ENCODE measurements at regions not wholly inside any gene's neighbourhood (a gene's known extent, or its start where the extent isn't known, plus 50 kb on each side); places are given as distances from the start of the nearest gene placed in this dataset.

DNA sequence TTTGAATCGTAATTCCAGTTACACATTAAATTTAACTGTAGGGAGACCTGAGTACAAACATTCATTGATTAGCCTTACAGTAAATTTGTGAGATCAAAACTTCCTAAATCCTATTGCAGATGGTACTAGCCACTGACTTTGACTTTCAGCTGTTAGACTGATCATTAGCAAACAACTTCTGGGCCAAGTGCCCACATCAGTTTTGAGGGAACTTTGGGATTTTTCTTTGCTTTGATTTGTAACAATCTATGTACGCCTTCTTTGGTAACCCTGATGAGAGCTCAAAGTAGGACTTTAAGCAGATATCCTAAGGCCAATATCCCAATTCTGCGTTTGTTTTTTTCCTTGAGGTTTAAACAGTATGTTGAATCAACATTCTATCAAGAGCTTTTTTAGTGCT, 131.5 kb downstream of the DLEU7 start:
- H3K9me3 Mint-ChIP-seq (ENCODE audit: insufficient read depth), result no peaks in the 10 kb centered on the region
- H3K4me2 ChIP-seq (replicated peaks; ENCODE audit: low read depth, low read length, poor library complexity, severe bottlenecking), result no peak overlapping the region
- WGBS (ENCODE audit: insufficient coverage), result no CpG with 5 or more reads among the region's 3 CpGs
- ChIA-PET POLR2A (interaction anchor here (0.6 kb wide), 1 partner anchor 1736 kb away, joined by 4 read pairs; no protein-coding TSS in a partner anchor), CTCF (interaction anchor here (0.8 kb wide), 1 partner anchor 10 kb away, joined by 3 read pairs; no protein-coding TSS in a partner anchor)
- intact Hi-C loops (cut with micrococcal nuclease), result loop anchor here (10.0 kb wide), 1 partner anchor 53 kb away; no protein-coding TSS in a partner anchor
- ATAC-seq (ENCODE audit: low read depth) (no peak), DNase-seq (no peak)
- peaks cover 34 to 48% of the 10 kb centered on the region in 2 donors for H3K4me1 ChIP-seq (ENCODE audit: control insufficient read depth in 2 of 2, insufficient read depth in 2 of 2, low read length in 2 of 2)
- H3K4me3 ChIP-seq (ENCODE audit: control extremely low read depth in 1 of 5, extremely low read depth in 1 of 5, insufficient read depth in 1 of 5, low read depth in 2 of 5, low read length in 4 of 5), result no peak overlapping the region
- H3K27me3 ChIP-seq (replicated peaks in 1 of 4; ENCODE audit: control extremely low read depth in 1 of 4, control insufficient read depth in 3 of 4, insufficient read depth in 4 of 4, low read length in 3 of 4), result no peaks in the 10 kb centered on the region
- no peak overlapping the region for H3K4me3 Mint-ChIP-seq
- TF ChIP-seq EZH2 (IDR thresholded peaks at IDR 0.05; ENCODE audit: borderline replicate concordance, insufficient read depth, low read depth, low read length, poor library complexity, severe bottlenecking), result no peak
- TF ChIP-seq CTCF (IDR thresholded peaks at IDR 0.05), result no peak
- H3K4me1 Mint-ChIP-seq, result peaks cover 51% of the 10 kb centered on the region
- no peaks in the 10 kb centered on the region for H3K79me2 ChIP-seq (ENCODE audit: control insufficient read depth, insufficient read depth, low read length)
- no peaks in the 10 kb centered on the region for H3K27me3 Mint-ChIP-seq
- H3K36me3 ChIP-seq (replicated peaks in 1 of 2; ENCODE audit: control extremely low read depth in 1 of 2, control insufficient read depth in 1 of 2, extremely low read depth in 1 of 2, insufficient read depth in 2 of 2, low read length in 1 of 2), result no peaks in the 10 kb centered on the region
- H2AFZ ChIP-seq (ENCODE audit: insufficient read depth, low read depth, low read length, poor library complexity, severe bottlenecking), result no peak overlapping the region
- H3K27ac ChIP-seq (ENCODE audit: low read length in 2 of 2), result no peak overlapping the region
- H3K9ac ChIP-seq (ENCODE audit: low read length), result no peak overlapping the region
- no peaks in the 10 kb centered on the region for H4K20me1 ChIP-seq (ENCODE audit: control insufficient read depth, insufficient read depth, low read length, poor library complexity, severe bottlenecking)
- H3K9me3 ChIP-seq (ENCODE audit: control extremely low read depth in 1 of 3, control insufficient read depth in 2 of 3, insufficient read depth in 1 of 3, low read length in 2 of 3), result no peaks in the 10 kb centered on the region
- H3K27ac Mint-ChIP-seq, result no peak overlapping the region

DNA sequence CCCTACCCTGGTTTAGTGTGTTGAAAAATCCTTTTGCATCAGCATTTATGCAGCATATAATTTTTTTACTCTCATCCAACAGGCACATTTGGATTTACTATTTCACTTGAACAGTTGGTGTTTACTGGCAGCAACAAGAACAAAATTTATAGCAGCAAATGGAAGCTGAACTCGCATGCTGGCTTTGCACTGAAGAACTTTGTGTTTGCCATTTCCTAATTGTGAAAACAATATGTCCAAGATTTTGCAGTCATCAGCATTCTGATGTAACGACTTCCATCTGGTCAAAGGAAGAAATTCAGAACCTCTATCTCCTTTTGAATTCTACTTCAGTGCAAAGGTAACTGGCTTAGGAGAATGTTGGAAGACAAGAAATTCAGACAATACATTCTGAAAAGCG, 131.0 kb downstream of the DLEU7 start:
- H3K9me3 Mint-ChIP-seq (ENCODE audit: insufficient read depth), result no peaks in the 10 kb centered on the region
- ATAC-seq (ENCODE audit: low read depth), result no peak
- no peak overlapping the region for H3K27ac ChIP-seq (ENCODE audit: low read length in 2 of 2)
- H3K27me3 ChIP-seq (replicated peaks in 1 of 4; ENCODE audit: control extremely low read depth in 1 of 4, control insufficient read depth in 3 of 4, insufficient read depth in 4 of 4, low read length in 3 of 4), result no peaks in the 10 kb centered on the region
- H2AFZ ChIP-seq (ENCODE audit: insufficient read depth, low read depth, low read length, poor library complexity, severe bottlenecking), result no peak overlapping the region
- no peak for TF ChIP-seq EZH2 (IDR thresholded peaks at IDR 0.05; ENCODE audit: borderline replicate concordance, insufficient read depth, low read depth, low read length, poor library complexity, severe bottlenecking)
- TF ChIP-seq CTCF (IDR thresholded peaks at IDR 0.05), result no peak
- no peak overlapping the region for H3K4me2 ChIP-seq (replicated peaks; ENCODE audit: low read depth, low read length, poor library complexity, severe bottlenecking)
- no CpG with 5 or more reads among the region's 3 CpGs for WGBS (ENCODE audit: insufficient coverage)
- H3K27ac Mint-ChIP-seq, result no peak overlapping the region
- no peak overlapping the region for H3K4me3 Mint-ChIP-seq
- POLR2A ChIA-PET, result interaction anchor here (0.5 to 0.6 kb wide), 2 partner anchors 27 to 1736 kb away, joined by 4 read pairs; no protein-coding TSS in a partner anchor
- no peak for DNase-seq
- no peak overlapping the region for H3K4me3 ChIP-seq (ENCODE audit: control extremely low read depth in 1 of 5, extremely low read depth in 1 of 5, insufficient read depth in 1 of 5, low read depth in 2 of 5, low read length in 4 of 5)
- H3K9me3 ChIP-seq (ENCODE audit: control extremely low read depth in 1 of 3, control insufficient read depth in 2 of 3, insufficient read depth in 1 of 3, low read length in 2 of 3), result no peaks in the 10 kb centered on the region
- H3K79me2 ChIP-seq (ENCODE audit: control insufficient read depth, insufficient read depth, low read length), result no peaks in the 10 kb centered on the region
- CTCF ChIA-PET, result interaction anchor here (3.1 kb wide), 1 partner anchor 88 kb away, joined by 13 read pairs; no protein-coding TSS in a partner anchor
- no peaks in the 10 kb centered on the region for H4K20me1 ChIP-seq (ENCODE audit: control insufficient read depth, insufficient read depth, low read length, poor library complexity, severe bottlenecking)
- H3K4me1 Mint-ChIP-seq, result peaks cover 48% of the 10 kb centered on the region
- no peaks in the 10 kb centered on the region for H3K36me3 ChIP-seq (replicated peaks in 1 of 2; ENCODE audit: control extremely low read depth in 1 of 2, control insufficient read depth in 1 of 2, extremely low read depth in 1 of 2, insufficient read depth in 2 of 2, low read length in 1 of 2)
- H3K4me1 ChIP-seq (ENCODE audit: control insufficient read depth in 2 of 2, insufficient read depth in 2 of 2, low read length in 2 of 2), result peaks cover 31 to 43% of the 10 kb centered on the region in 2 donors
- intact Hi-C loops (cut with micrococcal nuclease), result loop anchor here (10.0 kb wide), 1 partner anchor 52 kb away; no protein-coding TSS in a partner anchor
- H3K9ac ChIP-seq (ENCODE audit: low read length), result no peak overlapping the region
- H3K27me3 Mint-ChIP-seq, result no peaks in the 10 kb centered on the region
